ENCODE measurements at regions not wholly inside any gene's neighbourhood (a gene's known extent, or its start where the extent isn't known, plus 50 kb on each side); places are given as distances from the start of the nearest gene placed in this dataset.

GRCh38 chr18:28705482-28705881 is 528.6 kb upstream of the CDH2 start:
- TF ChIP-seq MXI1 (IDR thresholded peaks at IDR 0.05; ENCODE audit: low read depth, low read length): no peak
- TF ChIP-seq FOS (IDR thresholded peaks at IDR 0.05; ENCODE audit: borderline replicate concordance, extremely low read depth, insufficient read length): no peak
- TF ChIP-seq MTA3 (IDR thresholded peaks at IDR 0.05; ENCODE audit: borderline replicate concordance, low read length): no peak
- TF ChIP-seq RAD21 (IDR thresholded peaks at IDR 0.05; ENCODE audit: insufficient read depth, low read depth, low read length): no peak
- TF ChIP-seq DPF2 (IDR thresholded peaks at IDR 0.05): no peak
- TF ChIP-seq HDAC2 (IDR thresholded peaks at IDR 0.05): no peak
- no peak for TF ChIP-seq CTCF (IDR thresholded peaks at IDR 0.05 in 2 of 3, conservative IDR thresholded peaks at IDR 0.05 in 1 of 3; ENCODE audit: control insufficient read depth in 2 of 3, extremely low read depth in 1 of 3, insufficient read depth in 1 of 3, low read depth in 3 of 3, low read length in 3 of 3)
- no peak for TF ChIP-seq EZH2 (IDR thresholded peaks at IDR 0.05; ENCODE audit: borderline replicate concordance, control insufficient read depth, low read depth, low read length)
- no peak for TF ChIP-seq ATF7 (IDR thresholded peaks at IDR 0.05; ENCODE audit: low read depth)
- no peak for TF ChIP-seq POLR2A (IDR thresholded peaks at IDR 0.05; ENCODE audit: low read depth, low read length)
